ENCODE measurements at regions not wholly inside any gene's neighbourhood (a gene's known extent, or its start where the extent isn't known, plus 50 kb on each side); places are given as distances from the start of the nearest gene placed in this dataset.
A peak's percentile ranks its signal among the peaks of the same experiment; 100 is the strongest.

- Histone ChIP-seq H2AFZ (ENCODE audit: low read depth) (no peak overlapping the region), H3K36me3 (ENCODE audit: insufficient read depth) (no peaks in the 10 kb centered on the region), H3K27me3 (ENCODE audit: insufficient read depth, low read depth) (no peaks in the 10 kb centered on the region), H3K27ac (no peak overlapping the region), H3K9ac (no peak overlapping the region), H3K79me2 (ENCODE audit: insufficient read depth, low read depth) (no peaks in the 10 kb centered on the region), H3K4me1 (ENCODE audit: low read depth, poor library complexity, severe bottlenecking) (peaks cover 10% of the 10 kb centered on the region), H3K4me3 (IDR thresholded peaks at IDR 0.05; ENCODE audit: insufficient read depth, low read depth, low read length) (no peak overlapping the region), H4K20me1 (ENCODE audit: insufficient read depth) (no peaks in the 10 kb centered on the region), H3K4me2 (no peak overlapping the region)
- no peak for TF ChIP-seq CTCF (conservative IDR thresholded peaks at IDR 0.05; ENCODE audit: low read depth, low read length)
These were observed 68.0 kb upstream of the TNS3 start for GRCh38 chr7:47649919-47650318.

- Histone ChIP-seq H3K4me3 (IDR thresholded peaks at IDR 0.05; ENCODE audit: insufficient read depth, low read depth, low read length) (no peak overlapping the region), H3K4me2 (no peak overlapping the region), H3K9ac (no peak overlapping the region), H3K27me3 (ENCODE audit: insufficient read depth, low read depth) (no peaks in the 10 kb centered on the region), H3K27ac (no peak overlapping the region), H3K4me1 (ENCODE audit: low read depth, poor library complexity, severe bottlenecking) (peaks cover 10% of the 10 kb centered on the region), H3K79me2 (ENCODE audit: insufficient read depth, low read depth) (no peaks in the 10 kb centered on the region), H4K20me1 (ENCODE audit: insufficient read depth) (no peaks in the 10 kb centered on the region), H2AFZ (ENCODE audit: low read depth) (no peak overlapping the region), H3K36me3 (ENCODE audit: insufficient read depth) (no peaks in the 10 kb centered on the region)
- TF ChIP-seq CTCF (conservative IDR thresholded peaks at IDR 0.05; ENCODE audit: low read depth, low read length): no peak
These were observed 66.5 kb upstream of the TNS3 start for GRCh38 chr7:47648275-47648925.

- no peak overlapping the region for H3K9ac ChIP-seq
- no peaks in the 10 kb centered on the region for H3K79me2 ChIP-seq (ENCODE audit: insufficient read depth, low read depth)
- H3K4me2 ChIP-seq: no peak overlapping the region
- TF ChIP-seq CTCF (conservative IDR thresholded peaks at IDR 0.05; ENCODE audit: low read depth, low read length): no peak
- H3K27ac ChIP-seq: no peak overlapping the region
- H2AFZ ChIP-seq (ENCODE audit: low read depth): no peak overlapping the region
- H4K20me1 ChIP-seq (ENCODE audit: insufficient read depth): no peaks in the 10 kb centered on the region
- H3K27me3 ChIP-seq (ENCODE audit: insufficient read depth, low read depth): no peaks in the 10 kb centered on the region
- peaks cover 10% of the 10 kb centered on the region for H3K4me1 ChIP-seq (ENCODE audit: low read depth, poor library complexity, severe bottlenecking)
- H3K4me3 ChIP-seq (IDR thresholded peaks at IDR 0.05; ENCODE audit: insufficient read depth, low read depth, low read length): no peak overlapping the region
- no peaks in the 10 kb centered on the region for H3K36me3 ChIP-seq (ENCODE audit: insufficient read depth)
These were observed 66.0 kb upstream of the TNS3 start for GRCh38 chr7:47647918-47648250.

- no peak overlapping the region for H3K27ac ChIP-seq
- H3K4me2 ChIP-seq: no peak overlapping the region; the same call in 1 of the 2 replicates
- no peaks in the 10 kb centered on the region for H3K79me2 ChIP-seq (ENCODE audit: insufficient read depth, low read depth)
- no peaks in the 10 kb centered on the region for H4K20me1 ChIP-seq (ENCODE audit: insufficient read depth)
- H2AFZ ChIP-seq (ENCODE audit: low read depth): peak overlapping the region; percentile 50; the same call in 1 of the 2 replicates
- H3K4me3 ChIP-seq (IDR thresholded peaks at IDR 0.05; ENCODE audit: insufficient read depth, low read depth, low read length): no peak overlapping the region
- H3K4me1 ChIP-seq (ENCODE audit: low read depth, poor library complexity, severe bottlenecking): peaks cover 10% of the 10 kb centered on the region
- H3K36me3 ChIP-seq (ENCODE audit: insufficient read depth): no peaks in the 10 kb centered on the region
- TF ChIP-seq CTCF (conservative IDR thresholded peaks at IDR 0.05; ENCODE audit: low read depth, low read length): no peak
- H3K27me3 ChIP-seq (ENCODE audit: insufficient read depth, low read depth): no peaks in the 10 kb centered on the region
- no peak overlapping the region for H3K9ac ChIP-seq
These were observed 65.4 kb upstream of the TNS3 start for GRCh38 chr7:47647181-47647917.

Measured in KMS-11 (cell line).